Neuronal stem cell (in vitro differentiated cells): ENCODE measurements at regions not wholly inside any gene's neighbourhood (a gene's known extent, or its start where the extent isn't known, plus 50 kb on each side); places are given as distances from the start of the nearest gene placed in this dataset.

ENCODE experiments used
- DNase-seq: peaks from one replicate; pipeline ENCODE4 v3.0.0-alpha.2; 2013; ENCODE audit warnings: low spot score
- H2AFZ ChIP-seq: one replicate; pipeline ENCODE4 v1.6.1; 2013; ENCODE audit warnings: mild to moderate bottlenecking, low read length, inconsistent platforms
- H2AK5ac ChIP-seq: 2 replicates; pipeline ENCODE4 v1.6.1; 2013; ENCODE audit warnings: low read depth, mild to moderate bottlenecking, inconsistent platforms, low read length, moderate library complexity, mixed read lengths
- H2BK120ac ChIP-seq: 2 replicates; pipeline ENCODE4 v1.6.1; 2013; ENCODE audit warnings: low read depth, mild to moderate bottlenecking, inconsistent platforms, low read length, moderate library complexity, mixed read lengths
- H2BK12ac ChIP-seq: one replicate; pipeline ENCODE4 v1.6.1; 2013; ENCODE audit warnings: low read length, inconsistent platforms
- H2BK15ac ChIP-seq: 2 replicates; pipeline ENCODE4 v1.6.1; 2013; ENCODE audit warnings: mild to moderate bottlenecking, low read length, inconsistent platforms, mixed read lengths
- H2BK5ac ChIP-seq: one replicate; pipeline ENCODE4 v1.6.1; 2013; ENCODE audit warnings: inconsistent platforms, mild to moderate bottlenecking, low read length, moderate library complexity
- H3K14ac ChIP-seq: one replicate; pipeline ENCODE4 v1.6.1; 2013; ENCODE audit warnings: low read length, inconsistent platforms
- H3K18ac ChIP-seq: 2 replicates; pipeline ENCODE4 v1.6.1; 2013; ENCODE audit warnings: low read length, inconsistent platforms
- H3K23ac ChIP-seq: 2 replicates; pipeline ENCODE4 v1.6.1; 2013; ENCODE audit warnings: low read depth, mild to moderate bottlenecking, mixed read lengths, low read length, inconsistent platforms; ENCODE audit not compliant: poor library complexity
- H3K27ac ChIP-seq: replicated peaks from 3 replicates; pipeline ENCODE4 v1.5.1; 2013; ENCODE audit warnings: low read length, inconsistent platforms
- H3K27me3 ChIP-seq, 3 experiments: 2 replicates each; pipeline ENCODE4 v1.6.1; 2013; ENCODE audit warnings: low read length in 3 of 3, mild to moderate bottlenecking in 2 of 3, inconsistent platforms in 1 of 3, low read depth in 1 of 3, mixed read lengths in 1 of 3, moderate library complexity in 1 of 3; ENCODE audit not compliant: control insufficient read depth in 3 of 3, insufficient read depth in 3 of 3
- H3K36me3 ChIP-seq, 2 donors: replicated peaks in 1 of 2; 2 replicates each; pipeline ENCODE4 v1.6.1; 2013; ENCODE audit warnings: low read length in 2 of 2; ENCODE audit not compliant: control insufficient read depth in 2 of 2, insufficient read depth in 2 of 2
- H3K4ac ChIP-seq: 2 replicates; pipeline ENCODE4 v1.6.1; 2013; ENCODE audit warnings: inconsistent platforms, mild to moderate bottlenecking, low read length, moderate library complexity
- H3K4me1 ChIP-seq, 2 donors: 1 replicate in 1 of 2; 2 replicates in 1 of 2; pipeline ENCODE4 v1.6.1; 2013; ENCODE audit warnings: low read length in 2 of 2, low read depth in 1 of 2; ENCODE audit not compliant: control insufficient read depth in 2 of 2, insufficient read depth in 1 of 2
- H3K4me2 ChIP-seq: one replicate; pipeline ENCODE4 v1.6.1; 2013; ENCODE audit warnings: mild to moderate bottlenecking, low read length, inconsistent platforms; ENCODE audit not compliant: insufficient read depth, poor library complexity, severe bottlenecking
- H3K4me3 ChIP-seq, 2 donors: 2 replicates each; pipeline ENCODE4 v1.5.1; 2013; ENCODE audit warnings: low read length in 2 of 2, mild to moderate bottlenecking in 2 of 2, inconsistent platforms in 1 of 2, moderate library complexity in 1 of 2
- H3K79me1 ChIP-seq: one replicate; pipeline ENCODE4 v1.6.1; 2013; ENCODE audit warnings: low read depth, mild to moderate bottlenecking, inconsistent platforms, low read length, moderate library complexity
- H3K9ac ChIP-seq: one replicate; pipeline ENCODE4 v1.6.1; 2013; ENCODE audit warnings: mild to moderate bottlenecking, low read depth, low read length, inconsistent platforms; ENCODE audit not compliant: poor library complexity
- H3K9me3 ChIP-seq, 2 donors: replicated peaks in 1 of 2; 2 replicates each; pipeline versions ENCODE3 to v1.6.1; 2013; ENCODE audit warnings: low read length in 2 of 2, mild to moderate bottlenecking in 2 of 2, inconsistent platforms in 1 of 2, low read depth in 1 of 2, mixed read lengths in 1 of 2, moderate library complexity in 1 of 2; ENCODE audit not compliant: control insufficient read depth in 2 of 2, insufficient read depth in 1 of 2
- H4K8ac ChIP-seq: one replicate; pipeline ENCODE4 v1.6.1; 2013; ENCODE audit warnings: low read depth, mild to moderate bottlenecking, inconsistent platforms, low read length, moderate library complexity
- H4K91ac ChIP-seq: one replicate; pipeline ENCODE4 v1.6.1; 2013; ENCODE audit warnings: low read length, low read depth, mild to moderate bottlenecking, inconsistent platforms; ENCODE audit not compliant: poor library complexity
- WGBS, 2 donors: extraction: QIAGEN DNeasy Blood & Tissue Kit; methylation state at CpG; one replicate each; pipeline ENCODE4 v1.1.7; 2013; ENCODE audit warnings: missing lambda C conversion rate in 2 of 2, mixed read lengths in 1 of 2; ENCODE audit not compliant: insufficient read length in 2 of 2, insufficient replicate concordance in 1 of 2; ENCODE audit errors: extremely low coverage in 2 of 2; 5-methylcytosine and 5-hydroxymethylcytosine counted together

GRCh38 chr17:13957636-13958035 is 111.7 kb upstream of the COX10 start:
- Histone ChIP-seq H3K14ac (no peak overlapping the region), H2BK12ac (no peak overlapping the region), H2BK5ac (no peak overlapping the region), H3K27me3 (no peaks in the 10 kb centered on the region), H3K4me2 (no peak overlapping the region), H3K23ac (no peak overlapping the region), H2AFZ (no peak overlapping the region), H4K8ac (no peak overlapping the region), H3K36me3 (no peaks in the 10 kb centered on the region), H2AK5ac (no peak overlapping the region), H3K9me3 (no peaks in the 10 kb centered on the region), H3K4ac (no peak overlapping the region), H3K79me1 (no peaks in the 10 kb centered on the region), H3K4me3 (no peak overlapping the region), H2BK15ac (no peak overlapping the region), H4K91ac (no peak overlapping the region), H3K18ac (no peak overlapping the region), H3K27ac (no peak overlapping the region), H3K4me1 (no peaks in the 10 kb centered on the region), H3K9ac (no peak overlapping the region), H2BK120ac (no peak overlapping the region)
- WGBS, 2 donors, result no CpG with 5 or more reads among the region's 3 CpGs
- DNase-seq, result no peak

- no peak overlapping the region for H3K18ac ChIP-seq
- H3K14ac ChIP-seq, result no peak overlapping the region
- H3K79me1 ChIP-seq, result no peaks in the 10 kb centered on the region
- no peaks in the 10 kb centered on the region for H3K27me3 ChIP-seq
- H3K9me3 ChIP-seq, result no peaks in the 10 kb centered on the region
- H3K36me3 ChIP-seq, result no peaks in the 10 kb centered on the region
- no peak overlapping the region for H3K4me3 ChIP-seq
- H2BK5ac ChIP-seq, result no peak overlapping the region
- H2BK12ac ChIP-seq, result no peak overlapping the region
- no peak overlapping the region for H2AFZ ChIP-seq
- no peak overlapping the region for H2BK15ac ChIP-seq
- no peaks in the 10 kb centered on the region for H3K4me1 ChIP-seq
- H4K91ac ChIP-seq, result no peak overlapping the region
- DNase-seq, result no peak
- no peak overlapping the region for H3K4me2 ChIP-seq
- H3K23ac ChIP-seq, result no peak overlapping the region
- H3K4ac ChIP-seq, result no peak overlapping the region
- H4K8ac ChIP-seq, result no peak overlapping the region
- H2BK120ac ChIP-seq, result no peak overlapping the region
- H3K27ac ChIP-seq, result no peak overlapping the region
- H3K9ac ChIP-seq, result no peak overlapping the region
- H2AK5ac ChIP-seq, result no peak overlapping the region
- no CpG with 5 or more reads among the region's 4 CpGs for WGBS, 2 donors
Observed at GRCh38 chr17:13958773-13959172, 110.5 kb upstream of the COX10 start.

- H4K8ac ChIP-seq, result no peak overlapping the region
- DNase-seq, result no peak
- H2BK15ac ChIP-seq, result no peak overlapping the region
- H3K18ac ChIP-seq, result no peak overlapping the region
- H3K27ac ChIP-seq, result no peak overlapping the region
- H2AFZ ChIP-seq, result no peak overlapping the region
- H3K36me3 ChIP-seq, result no peaks in the 10 kb centered on the region
- no peak overlapping the region for H2BK12ac ChIP-seq
- no peaks in the 10 kb centered on the region for H3K9me3 ChIP-seq
- H3K14ac ChIP-seq, result no peak overlapping the region
- no peak overlapping the region for H4K91ac ChIP-seq
- H3K4me1 ChIP-seq, result no peaks in the 10 kb centered on the region
- H3K27me3 ChIP-seq, result no peaks in the 10 kb centered on the region
- no peak overlapping the region for H2AK5ac ChIP-seq
- no peak overlapping the region for H3K23ac ChIP-seq
- WGBS, 2 donors, result no CpG with 5 or more reads among the region's 4 CpGs
- H2BK120ac ChIP-seq, result no peak overlapping the region
- no peak overlapping the region for H2BK5ac ChIP-seq
- H3K9ac ChIP-seq, result no peak overlapping the region
- no peak overlapping the region for H3K4ac ChIP-seq
- H3K4me2 ChIP-seq, result no peak overlapping the region
- no peak overlapping the region for H3K4me3 ChIP-seq
- no peaks in the 10 kb centered on the region for H3K79me1 ChIP-seq
Observed at GRCh38 chr17:13961265-13961664, 108.0 kb upstream of the COX10 start.

GRCh38 chr17:13962716-13963240 is 106.5 kb upstream of the COX10 start:
- H2AK5ac ChIP-seq, result no peak overlapping the region
- no peak overlapping the region for H3K18ac ChIP-seq
- no peak overlapping the region for H3K4me3 ChIP-seq
- H2AFZ ChIP-seq, result no peak overlapping the region
- no peak overlapping the region for H3K27ac ChIP-seq
- WGBS, 2 donors, result no CpG with 5 or more reads among the region's 2 CpGs
- no peak overlapping the region for H2BK120ac ChIP-seq
- no peak overlapping the region for H2BK15ac ChIP-seq
- H3K4me1 ChIP-seq, result no peaks in the 10 kb centered on the region
- H3K14ac ChIP-seq, result no peak overlapping the region
- H3K4ac ChIP-seq, result no peak overlapping the region
- no peak overlapping the region for H3K4me2 ChIP-seq
- H4K91ac ChIP-seq, result no peak overlapping the region
- no peak overlapping the region for H3K9ac ChIP-seq
- H3K9me3 ChIP-seq, result no peaks in the 10 kb centered on the region
- H3K79me1 ChIP-seq, result no peaks in the 10 kb centered on the region
- H3K23ac ChIP-seq, result no peak overlapping the region
- no peaks in the 10 kb centered on the region for H3K36me3 ChIP-seq
- no peak overlapping the region for H4K8ac ChIP-seq
- no peak for DNase-seq
- no peak overlapping the region for H2BK5ac ChIP-seq
- H3K27me3 ChIP-seq, result no peaks in the 10 kb centered on the region
- no peak overlapping the region for H2BK12ac ChIP-seq
